NCI-H146 (cell line): ENCODE measurements at regions not wholly inside any gene's neighbourhood (a gene's known extent, or its start where the extent isn't known, plus 50 kb on each side); places are given as distances from the start of the nearest gene placed in this dataset.
"Not testable (repeated sequence)": the region's sequence is repeated elsewhere in the genome, so short reads cannot be mapped to it uniquely, and the experiment has no call there.

Experiments
- DNase-seq: peaks from one replicate; lab custom pipeline; 2025; lab: John Stamatoyannopoulos, UW

DNA sequence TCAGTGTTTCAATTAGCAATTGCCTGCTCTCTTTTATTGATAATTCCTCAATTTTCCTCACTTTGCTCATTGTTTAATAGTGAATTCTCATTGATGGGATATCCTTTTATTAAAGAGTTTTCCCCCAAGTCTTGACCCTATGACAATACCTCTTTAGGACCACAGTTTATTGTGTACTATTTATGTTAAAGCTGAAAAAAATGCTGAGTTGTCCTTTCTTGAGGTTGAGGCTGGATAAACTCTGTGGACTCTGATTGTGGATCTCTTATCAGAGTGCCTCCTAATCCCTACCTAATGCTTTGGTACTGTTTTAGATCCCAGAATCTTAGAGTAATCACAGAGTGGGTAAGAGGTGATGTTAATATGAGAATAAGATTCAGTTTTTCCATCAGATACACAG is 416.3 kb upstream of the GBE1 start:
- DNase-seq: no peak

DNA sequence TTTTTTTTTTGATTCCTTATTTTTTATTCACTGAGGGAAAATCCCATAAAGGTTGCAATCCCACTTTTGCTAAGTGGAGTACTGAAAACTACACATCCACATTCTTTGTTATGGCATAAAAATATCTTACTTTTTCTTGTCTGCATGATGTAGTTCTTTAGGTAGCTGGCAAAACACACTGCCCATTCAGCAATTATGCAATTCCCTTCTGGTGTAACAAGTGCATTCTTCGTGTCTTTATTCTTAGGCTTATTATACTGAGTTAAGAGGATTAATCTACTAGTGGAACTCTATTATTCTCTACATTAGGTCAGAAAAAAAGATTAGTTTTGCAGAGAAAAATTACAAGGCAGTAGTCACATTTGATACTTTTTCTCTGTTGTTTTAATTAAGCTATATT is 403.8 kb upstream of the GBE1 start:
- DNase-seq: no peak

GRCh38 chr3:82163907-82164520 is 402.6 kb upstream of the GBE1 start:
- DNase-seq: no peak

DNA sequence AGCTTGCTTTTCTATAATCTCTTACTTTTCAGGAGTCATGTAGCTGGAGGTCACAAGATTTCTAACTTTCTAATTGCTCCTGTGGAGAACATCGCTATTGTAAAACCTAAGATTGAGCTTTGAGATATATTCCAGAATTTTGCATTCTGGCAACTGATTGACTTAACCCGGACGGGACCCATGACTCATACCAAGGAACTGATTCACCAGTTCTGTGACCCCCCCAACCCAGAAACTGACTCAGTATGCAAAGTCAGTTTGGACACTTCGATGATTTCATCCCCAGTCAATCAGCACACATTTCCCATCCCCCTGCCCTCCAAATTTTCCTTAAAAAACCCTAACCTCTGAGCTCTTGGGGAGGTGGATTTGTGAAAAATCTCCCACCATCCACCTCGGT is 396.5 kb upstream of the GBE1 start:
- DNase-seq: no peak

DNA sequence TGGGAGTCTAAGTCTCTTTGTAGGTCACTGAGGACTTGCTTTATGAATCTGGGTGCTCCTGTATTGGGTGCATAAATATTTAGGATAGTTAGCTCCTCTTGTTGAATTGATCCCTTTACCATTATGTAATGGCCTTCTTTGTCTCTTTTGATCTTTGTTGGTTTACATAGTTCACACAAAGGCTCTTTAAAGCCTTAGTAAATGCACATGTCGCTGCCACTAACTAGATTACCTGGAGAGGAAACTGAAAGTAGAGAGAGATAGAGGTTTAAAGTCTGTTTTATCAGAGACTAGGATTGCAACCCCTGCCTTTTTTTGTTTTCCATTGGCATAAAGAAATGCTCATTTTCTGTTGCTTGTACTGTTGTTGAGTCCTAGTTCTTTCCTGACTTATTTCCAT is 392.4 kb upstream of the GBE1 start:
- peak; percentile 56 for DNase-seq

GRCh38 chr3:82145742-82146141 is 384.3 kb upstream of the GBE1 start:
- peak; percentile 96 for DNase-seq

GRCh38 chr3:82144811-82145210 is 383.4 kb upstream of the GBE1 start:
- DNase-seq: peak; percentile 38

DNA sequence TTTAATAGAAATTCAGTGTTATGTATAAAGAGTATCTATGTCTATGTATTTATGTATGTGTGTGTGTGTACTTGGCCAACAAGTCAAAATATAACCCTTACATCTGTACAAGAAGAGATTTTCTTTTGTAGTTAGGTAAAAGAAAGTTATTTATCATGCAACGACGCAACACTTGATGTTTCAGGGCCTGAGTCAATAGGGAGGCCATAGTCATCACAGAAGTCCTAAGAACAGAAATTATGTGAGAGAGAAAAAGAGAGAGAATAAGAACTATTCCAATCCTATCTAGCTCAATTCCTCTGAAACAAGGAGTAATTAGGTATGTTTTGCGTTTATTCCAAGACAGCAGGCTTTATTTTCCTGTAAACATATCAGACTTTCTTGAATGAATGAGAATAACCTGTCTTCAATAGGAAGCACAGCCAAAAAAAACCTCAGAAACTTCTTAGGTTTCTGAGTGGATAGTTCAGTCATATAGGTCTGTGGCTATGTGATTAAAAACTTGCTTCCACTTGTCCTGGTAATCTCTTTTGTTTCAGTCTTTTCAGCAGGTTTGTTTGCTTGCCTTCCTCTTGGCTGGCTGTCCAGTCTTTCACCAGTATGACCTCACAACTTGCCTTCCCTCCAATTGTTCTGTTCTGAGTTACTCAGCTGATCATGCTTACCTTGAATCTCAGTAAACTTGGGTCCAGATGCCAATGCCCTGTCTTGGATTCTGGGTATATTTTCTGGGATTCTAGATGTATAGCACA is 382.4 kb upstream of the GBE1 start:
- peak; percentile 83 for DNase-seq

DNA sequence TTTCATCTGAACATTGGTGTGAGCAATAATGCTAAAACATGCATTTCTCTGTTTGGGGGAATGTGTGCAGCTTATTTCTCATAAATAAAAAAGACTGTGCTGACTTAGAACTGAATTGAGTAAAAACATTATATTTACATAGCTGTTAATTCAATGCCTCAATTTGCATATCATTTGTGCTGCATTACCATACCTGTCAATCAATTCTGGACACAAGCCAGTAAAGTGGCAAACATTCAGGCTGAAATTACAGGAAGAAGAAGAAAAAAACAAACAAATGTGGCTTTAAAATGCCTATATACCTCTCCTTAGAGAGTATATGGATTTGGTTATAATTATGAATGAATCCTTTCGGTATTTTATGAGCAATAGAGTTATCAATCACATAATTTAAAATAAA is 380.1 kb upstream of the GBE1 start:
- no peak for DNase-seq

DNA sequence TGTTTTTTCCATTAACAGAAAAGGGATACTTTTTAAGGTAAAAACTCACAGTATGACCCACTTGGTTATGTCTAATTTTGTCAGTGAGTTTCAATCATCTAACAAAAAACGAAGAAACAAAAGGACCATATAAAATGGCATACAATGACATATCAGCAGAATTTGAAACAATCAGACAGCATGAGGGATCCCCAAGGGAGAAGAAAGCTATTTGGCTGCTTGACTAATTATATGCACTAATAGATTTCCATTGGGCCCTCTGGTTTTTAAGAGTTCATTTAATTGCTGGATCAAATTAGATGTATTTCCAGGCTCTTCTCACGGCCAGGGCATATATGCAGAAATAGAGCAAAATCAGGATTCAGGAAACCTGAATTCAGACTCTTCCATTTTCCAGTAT is 376.4 kb upstream of the GBE1 start:
- DNase-seq: no peak

DNA sequence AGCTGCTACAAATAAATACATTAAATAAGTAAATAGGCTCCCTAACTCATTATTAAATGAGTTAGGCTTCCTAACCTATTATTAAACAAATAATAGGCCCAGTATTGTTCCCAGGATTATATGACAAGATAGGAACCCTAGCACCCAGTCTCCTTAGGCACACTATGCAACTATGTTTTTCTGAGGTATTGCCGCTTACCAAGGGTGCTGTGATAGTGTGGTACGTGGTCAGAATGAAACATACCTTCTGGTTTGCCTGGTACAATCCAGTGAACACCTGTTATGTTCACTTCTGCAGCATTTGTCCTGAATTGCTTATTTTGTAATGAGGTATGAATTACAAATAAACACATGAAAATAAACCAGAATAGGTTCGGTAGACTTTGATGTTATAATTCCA is 375.6 kb upstream of the GBE1 start:
- no peak for DNase-seq

DNA sequence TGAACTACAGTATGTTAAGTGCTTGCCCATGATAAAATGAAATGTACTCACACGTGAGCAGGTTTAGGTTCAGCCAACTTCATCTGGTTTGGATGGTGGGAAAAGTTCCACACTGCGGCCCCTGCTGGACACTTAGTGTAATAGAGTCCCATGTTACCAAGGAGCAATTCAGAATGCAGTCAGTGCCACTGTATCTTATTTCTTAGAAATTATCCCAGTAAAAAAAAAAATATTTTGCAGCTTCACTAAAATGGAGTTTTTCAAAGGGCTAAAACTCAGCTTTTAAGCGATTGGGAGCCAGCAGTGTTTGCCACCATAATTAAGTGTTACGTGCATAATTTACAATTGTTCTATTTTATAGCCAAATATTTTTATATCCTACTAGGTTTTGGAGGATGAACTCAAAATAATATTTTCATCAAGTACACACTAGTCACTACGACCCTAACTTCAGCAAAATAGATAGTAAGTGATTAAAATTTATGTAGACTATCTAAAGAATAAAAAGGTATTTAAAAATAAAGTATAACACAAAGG is 371.7 kb upstream of the GBE1 start:
- peak; percentile 57 for DNase-seq

DNA sequence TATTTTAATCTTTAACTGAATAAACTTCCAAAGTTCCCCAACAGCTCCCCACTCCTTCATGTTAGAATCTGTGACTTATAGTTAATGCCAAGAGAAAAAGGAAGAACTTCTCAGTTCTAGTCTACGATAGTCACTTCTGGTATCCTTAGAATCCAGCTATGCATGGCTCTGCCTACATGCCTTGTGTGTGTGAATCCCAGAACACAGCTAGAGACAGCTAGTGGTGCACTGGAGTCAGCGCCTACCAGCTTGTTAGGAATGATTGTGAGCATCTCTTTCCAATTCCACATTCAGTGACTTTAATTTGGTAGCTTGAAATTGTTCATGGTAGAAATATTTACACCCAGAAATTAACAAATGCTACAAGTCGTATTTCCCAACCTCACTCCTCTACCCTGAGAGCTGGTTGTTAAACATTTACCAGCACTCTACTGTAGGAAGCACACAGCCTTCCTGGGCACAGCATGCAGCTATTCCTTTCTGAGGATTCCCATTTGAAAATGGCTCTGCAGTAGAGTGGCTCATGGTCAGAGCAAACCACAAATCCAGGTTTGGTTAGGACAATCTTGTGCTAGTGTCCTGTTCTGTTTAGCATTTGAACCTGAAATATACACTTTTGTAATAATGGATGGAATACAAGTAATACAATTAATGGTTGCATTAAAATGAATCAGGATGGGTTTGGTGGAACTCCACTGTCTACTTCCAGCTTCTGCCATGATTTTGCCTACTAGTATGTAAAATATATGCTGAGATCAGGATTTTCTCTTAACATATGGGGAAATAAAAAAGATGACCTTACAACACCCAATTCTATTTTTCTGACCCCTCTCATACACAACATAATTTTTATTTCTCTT is 371.0 kb upstream of the GBE1 start:
- no peak for DNase-seq

GRCh38 chr3:82130046-82130445 is 368.6 kb upstream of the GBE1 start:
- DNase-seq: no peak

GRCh38 chr3:82129221-82129801 is 367.9 kb upstream of the GBE1 start:
- no peak for DNase-seq

DNA sequence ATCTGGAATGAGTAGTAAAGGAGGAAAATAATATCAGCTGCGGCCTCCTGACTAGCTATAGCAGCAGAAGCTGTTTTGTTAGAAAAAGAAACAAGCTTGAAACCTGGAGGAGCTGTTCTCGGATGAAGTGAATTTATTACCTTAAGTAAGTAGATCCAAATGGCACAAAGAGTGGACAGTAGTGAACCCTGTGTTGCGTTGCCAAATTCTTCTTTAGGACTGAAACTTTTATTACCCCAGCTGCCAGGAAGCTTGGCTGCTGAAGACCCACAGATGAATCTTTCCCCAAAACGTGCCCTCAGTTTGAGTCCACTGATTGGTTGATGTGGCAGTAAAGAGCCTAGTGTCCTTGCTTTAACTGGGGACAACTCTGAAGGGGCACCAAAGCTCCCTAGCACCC is 366.8 kb upstream of the GBE1 start:
- DNase-seq: no peak

DNA sequence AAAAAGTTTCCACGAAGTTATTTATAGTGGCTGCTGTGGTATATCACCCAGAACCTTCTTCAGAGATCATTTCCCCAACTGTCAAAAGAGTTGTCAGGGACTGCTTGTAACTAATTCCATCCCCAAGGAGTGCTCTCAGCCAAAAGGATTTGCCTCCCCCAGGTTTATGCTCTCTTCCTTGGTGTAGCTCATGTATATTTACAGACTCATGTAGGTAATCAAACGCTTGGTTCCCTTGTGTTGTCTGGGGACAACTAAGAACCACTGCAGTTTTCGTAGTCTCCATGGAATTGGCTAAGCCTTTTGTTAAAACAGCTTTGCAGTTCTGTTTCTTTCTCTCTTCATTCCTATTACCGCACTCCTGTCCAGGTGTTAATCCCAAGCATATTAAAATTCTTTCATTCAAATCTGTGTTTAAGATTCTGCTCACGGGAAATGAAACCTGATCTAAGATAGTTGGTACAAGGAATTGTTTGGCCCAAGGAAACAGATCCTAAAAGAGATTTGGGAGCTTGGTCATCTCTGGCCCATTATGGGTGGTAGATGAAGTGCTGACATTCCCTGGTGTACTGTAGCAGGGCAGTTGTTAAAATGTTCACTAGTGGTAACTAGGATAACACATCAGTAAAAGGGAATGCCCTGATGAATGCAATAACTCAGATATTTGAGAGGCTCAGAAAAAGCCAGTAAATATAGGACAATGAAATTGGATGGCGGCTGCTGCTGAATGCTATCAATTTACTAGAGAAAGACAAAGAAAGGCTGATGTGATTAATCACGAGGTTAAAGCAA is 361.3 kb upstream of the GBE1 start:
- DNase-seq: no peak

DNA sequence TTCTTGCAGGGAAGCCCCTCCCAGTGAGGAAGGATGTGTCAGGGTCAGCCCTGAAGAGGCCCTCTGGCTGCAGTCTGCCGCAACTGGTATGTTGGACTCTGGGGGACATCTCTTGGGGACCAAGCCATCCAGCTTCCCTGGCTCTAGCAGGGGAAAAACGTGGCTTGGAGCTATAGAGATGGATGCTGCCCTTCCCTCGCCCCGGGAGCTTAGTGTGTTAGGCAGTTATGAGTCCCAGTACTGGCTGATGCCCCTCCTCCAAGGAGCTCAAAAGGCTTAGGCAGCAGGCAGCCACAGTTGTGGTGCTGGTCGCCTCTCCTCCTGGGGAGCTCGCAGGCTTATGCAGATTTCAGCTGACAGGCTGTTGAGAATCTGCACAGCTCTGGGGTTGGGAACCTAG is 353.1 kb upstream of the GBE1 start:
- DNase-seq: no peak

- not testable (repeated sequence) for DNase-seq
Observed at GRCh38 chr3:82110721-82111120, 349.3 kb upstream of the GBE1 start.

- DNase-seq: no peak
Observed at GRCh38 chr3:82103241-82103640, 341.8 kb upstream of the GBE1 start.

DNA sequence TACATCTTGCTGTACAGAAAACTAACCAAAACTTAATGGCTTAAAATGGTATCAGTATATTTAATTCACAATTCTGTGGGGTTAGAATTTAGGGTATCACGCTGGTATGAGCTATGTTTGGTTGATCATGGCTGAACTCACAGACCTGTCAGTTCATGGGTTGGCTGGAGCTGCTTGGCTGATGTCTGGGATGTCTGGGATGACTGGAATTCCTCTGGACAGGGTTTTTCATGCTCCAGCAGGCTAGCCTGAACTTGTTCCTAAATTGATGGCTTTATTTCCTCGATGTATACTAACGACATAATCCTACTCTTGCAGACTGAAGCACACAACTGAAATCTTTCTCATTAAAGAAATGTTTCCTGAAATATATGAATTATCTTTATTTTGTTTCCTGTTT is 338.9 kb upstream of the GBE1 start:
- no peak for DNase-seq

DNA sequence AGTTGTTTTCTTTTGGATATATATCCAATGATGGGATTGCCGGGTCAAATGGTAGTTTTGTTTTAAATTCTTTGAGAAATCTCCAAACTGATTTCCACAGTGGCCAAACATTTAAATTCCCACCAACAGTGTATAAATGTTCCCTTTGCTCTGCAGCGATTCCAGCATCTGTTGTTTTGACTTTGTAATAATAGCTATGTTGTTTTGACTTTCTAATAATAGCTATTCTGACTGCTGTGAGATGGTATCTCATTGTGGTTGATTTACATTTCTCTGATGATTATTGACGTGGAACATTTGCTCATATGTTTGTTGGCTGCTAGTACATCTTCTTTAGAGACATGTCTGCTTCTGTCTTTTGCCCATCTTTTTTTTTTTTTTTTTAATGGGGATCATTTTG is 332.2 kb upstream of the GBE1 start:
- no peak for DNase-seq
